Pancreas (tissue), 10 donors: ENCODE measurements at regions not wholly inside any gene's neighbourhood (a gene's known extent, or its start where the extent isn't known, plus 50 kb on each side); places are given as distances from the start of the nearest gene placed in this dataset.

Experiments used
- ATAC-seq, 4 donors: fragments of 200-7000 bp; cut with Tn5 transposase; one replicate each; pipeline versions ENCODE4 v1.8.0 to v1.9.1; 2020; ENCODE audit warnings: mild to moderate bottlenecking in 4 of 4, moderate library complexity in 4 of 4
- DNase-seq, 6 donors: peaks; one replicate each; pipeline ENCODE4 v3.0.0-alpha.2; 2020
- FAIRE-seq: peaks from 2 replicates; lab custom pipeline; 2012; peaks lifted over from hg19 to GRCh38; lab: Jason Lieb, UNC
- H3K27ac ChIP-seq, 4 donors: fragments of 200-600 bp; sonication (generic); 1 replicate in 3 of 4; 2 replicates in 1 of 4; pipeline versions ENCODE4 v1.5.0 to v1.8.0; 2020
- H3K27me3 ChIP-seq, 4 donors: fragments of 200-600 bp; one replicate each; pipeline ENCODE4 v1.8.0; 2021
- H3K36me3 ChIP-seq, 3 donors: fragments of 200-600 bp; sonication (generic) in 1 of 3; one replicate each; pipeline versions ENCODE4 v1.5.0 to v1.8.0; 2020 to 2021
- H3K4me1 ChIP-seq, 3 donors: fragments of 200-600 bp; one replicate each; pipeline ENCODE4 v1.8.0; 2021
- H3K4me3 ChIP-seq, 4 donors: fragments of 200-600 bp; sonication (generic) in 2 of 4; one replicate each; pipeline versions ENCODE4 v1.5.0 to v1.8.0; 2020 to 2021
- H3K9me3 ChIP-seq, 4 donors: fragments of 200-600 bp; one replicate each; pipeline ENCODE4 v1.8.0; 2021
- WGBS, 2 donors: extraction: QIAGEN DNeasy Blood & Tissue Kit; methylation state at CpG; one replicate each; pipeline ENCODE4 v1.1.7; 2013; 5-methylcytosine and 5-hydroxymethylcytosine counted together
- intact Hi-C, 3 donors: fragments of 100-400 bp; cut with DNase I; formaldehyde crosslinking; loops; one replicate each; pipeline versions ENCODE4 v1.11.1 to v1.14.2; 2022
- TF ChIP-seq, protein P1 (sequence below), 4 donors: fragments of 200-600 bp; sonication (generic) in 3 of 4; IDR thresholded peaks; one replicate each; pipeline versions ENCODE4 v1.5.0 to v1.8.0; 2021; ENCODE audit warnings: antibody characterized with exemption in 4 of 4
- donor health status: healthy with polysubstance abuse.
- donor health status: DM: no; HTN: no; CAD: no; lungs with moderate emphysema.
- donor health status: DM: no; HTN: no; CAD: no.
- donor health status: control.
- donor health status: control.
- donor health status: Bipolar disorder and iron deficiency.
- donor health status: DM: yes; HTN: yes; CAD: no.
- donor health status: DM: no; HTN: no; CAD: no.
- donor health status: DM: no; HTN: no; CAD: no.
- donor health status: DM: yes; HTN: yes; CAD: no.

DNA sequence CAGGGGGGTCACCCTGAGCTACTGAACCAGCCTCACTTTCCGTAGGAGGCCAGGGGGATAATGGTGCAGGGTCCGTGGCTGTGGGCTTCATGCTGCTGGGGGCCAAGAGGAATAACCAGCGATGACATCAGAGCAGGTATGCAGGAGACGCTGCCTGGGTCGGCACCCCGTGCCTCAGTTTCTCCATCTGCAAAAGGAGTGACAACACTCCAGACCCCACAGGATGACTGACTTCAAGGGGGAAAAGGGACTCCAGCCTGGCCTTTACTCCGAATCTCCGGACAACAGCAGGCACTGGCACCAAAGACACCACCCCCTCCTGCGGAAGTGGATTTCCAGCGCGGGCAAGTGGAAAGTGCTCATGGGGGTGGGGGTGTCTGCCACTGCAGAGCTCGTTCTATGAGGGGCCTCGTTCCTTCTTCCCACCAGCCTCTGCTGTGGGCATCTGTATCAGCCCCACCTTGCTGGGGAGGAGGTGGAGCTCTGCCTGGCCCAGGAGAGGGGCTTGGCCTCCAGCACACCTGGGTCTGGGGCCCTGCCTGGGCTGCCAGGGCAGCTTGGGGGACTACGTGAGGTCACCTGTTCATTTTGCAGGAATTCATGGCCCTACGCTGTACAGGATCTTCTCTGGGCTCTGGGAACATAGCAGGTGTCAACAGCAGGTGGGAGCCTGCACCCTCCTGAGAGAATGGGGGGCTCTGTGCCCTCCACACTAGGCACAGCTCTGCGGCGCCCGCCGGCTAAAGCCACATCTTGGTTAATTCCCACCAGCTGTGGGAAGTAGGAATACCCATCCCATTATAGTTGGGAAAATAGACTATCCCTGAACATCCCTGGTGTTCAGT, 216.6 kb upstream of the C14orf180 start:
- WGBS, 2 donors: 66 to 73% methylated on average over 19 of the region's 19 CpGs
- H3K27me3 ChIP-seq: no peaks in the 10 kb centered on the region

DNA sequence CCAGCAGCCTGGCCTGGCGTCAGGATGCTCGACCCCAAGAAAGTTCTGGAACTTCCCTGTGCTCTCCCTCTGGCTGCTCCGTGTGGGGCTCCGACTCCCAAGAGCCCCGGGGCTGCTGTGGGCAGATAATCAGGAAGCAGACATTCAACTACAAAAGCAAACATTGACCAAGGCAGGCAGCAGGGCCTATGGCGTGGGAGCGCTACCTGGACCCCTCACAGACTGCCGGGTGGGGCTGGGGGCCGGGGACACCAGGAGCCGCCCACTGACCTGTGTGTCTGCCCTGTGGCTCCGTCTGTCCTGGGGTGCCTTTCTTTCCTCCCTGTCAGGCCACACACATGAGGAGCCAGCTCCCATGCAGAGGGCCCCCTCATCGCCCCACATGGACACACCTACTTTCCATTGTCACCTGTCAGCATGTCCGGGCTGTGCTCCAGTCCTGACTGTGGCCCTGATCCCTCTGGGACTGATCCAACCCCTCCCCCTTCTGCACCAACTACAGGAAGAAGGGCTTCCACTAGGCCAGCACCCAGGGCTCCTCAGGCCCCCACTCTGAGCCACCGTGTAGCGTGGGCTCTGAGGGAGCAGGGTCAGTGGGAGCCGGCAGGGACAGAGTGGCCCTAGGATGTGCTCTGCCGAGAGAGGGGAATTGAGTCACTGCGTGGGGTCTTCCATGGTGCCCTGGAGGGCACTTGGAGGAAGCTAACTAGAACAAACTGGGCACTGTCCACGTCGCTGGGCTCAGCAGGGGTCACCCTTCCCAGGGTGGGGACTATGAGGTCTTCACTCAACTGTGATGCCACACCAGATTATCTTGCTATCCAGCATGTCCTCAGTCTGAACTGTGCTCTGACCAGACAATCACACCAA, 215.4 kb upstream of the C14orf180 start:
- ATAC-seq (peak in 2 of 4 donors; percentile 35 to 64), FAIRE-seq (no peak), DNase-seq (peak in 3 of 6 donors; percentile 22 to 41 (median 34))
- TF ChIP-seq, protein P1, sequence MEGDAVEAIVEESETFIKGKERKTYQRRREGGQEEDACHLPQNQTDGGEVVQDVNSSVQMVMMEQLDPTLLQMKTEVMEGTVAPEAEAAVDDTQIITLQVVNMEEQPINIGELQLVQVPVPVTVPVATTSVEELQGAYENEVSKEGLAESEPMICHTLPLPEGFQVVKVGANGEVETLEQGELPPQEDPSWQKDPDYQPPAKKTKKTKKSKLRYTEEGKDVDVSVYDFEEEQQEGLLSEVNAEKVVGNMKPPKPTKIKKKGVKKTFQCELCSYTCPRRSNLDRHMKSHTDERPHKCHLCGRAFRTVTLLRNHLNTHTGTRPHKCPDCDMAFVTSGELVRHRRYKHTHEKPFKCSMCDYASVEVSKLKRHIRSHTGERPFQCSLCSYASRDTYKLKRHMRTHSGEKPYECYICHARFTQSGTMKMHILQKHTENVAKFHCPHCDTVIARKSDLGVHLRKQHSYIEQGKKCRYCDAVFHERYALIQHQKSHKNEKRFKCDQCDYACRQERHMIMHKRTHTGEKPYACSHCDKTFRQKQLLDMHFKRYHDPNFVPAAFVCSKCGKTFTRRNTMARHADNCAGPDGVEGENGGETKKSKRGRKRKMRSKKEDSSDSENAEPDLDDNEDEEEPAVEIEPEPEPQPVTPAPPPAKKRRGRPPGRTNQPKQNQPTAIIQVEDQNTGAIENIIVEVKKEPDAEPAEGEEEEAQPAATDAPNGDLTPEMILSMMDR (IDR thresholded peaks at IDR 0.05): no peak
- Histone ChIP-seq H3K36me3 (no peaks in the 10 kb centered on the region), H3K27me3 (no peaks in the 10 kb centered on the region), H3K4me1 (no peaks in the 10 kb centered on the region), H3K4me3 (no peak overlapping the region), H3K9me3 (no peaks in the 10 kb centered on the region), H3K27ac (no peak overlapping the region)
- intact Hi-C loops: no loop called here
- WGBS, 2 donors: 50 to 55% methylated on average over 20 of the region's 20 CpGs

More for the DNA sequence above, 216.6 kb upstream of the C14orf180 start:
- H3K9me3 ChIP-seq: no peaks in the 10 kb centered on the region
- H3K4me3 ChIP-seq: no peak overlapping the region
- no peak for ATAC-seq
- H3K4me1 ChIP-seq: no peaks in the 10 kb centered on the region
- TF ChIP-seq, protein P1 (IDR thresholded peaks at IDR 0.05): no peak
- no peak overlapping the region for H3K27ac ChIP-seq
- peak in 2 of 6 donors; percentile 30 to 44 for DNase-seq
- no peak for FAIRE-seq
- intact Hi-C loops: no loop called here
- H3K36me3 ChIP-seq: no peaks in the 10 kb centered on the region

DNA sequence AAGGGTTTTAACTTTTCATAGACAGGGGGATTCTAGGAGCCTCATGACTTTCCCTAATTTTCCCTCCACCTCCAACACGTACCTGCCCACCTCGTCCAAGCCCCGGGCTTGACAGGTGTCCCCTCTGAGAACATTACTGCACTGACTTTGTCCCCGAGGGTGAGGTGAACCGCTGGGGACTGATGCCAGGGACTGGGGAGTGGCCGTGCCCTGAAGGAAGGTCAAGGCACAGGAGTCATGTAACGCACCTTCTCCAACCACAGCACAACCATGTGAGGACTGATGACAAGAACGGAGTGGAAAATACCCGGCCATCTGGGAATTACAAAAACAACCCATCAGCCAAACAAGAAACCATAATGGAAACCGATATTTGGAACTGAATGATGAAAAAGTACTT, 214.7 kb upstream of the C14orf180 start:
- no peaks in the 10 kb centered on the region for H3K36me3 ChIP-seq
- intact Hi-C loops: no loop called here
- DNase-seq: no peak

DNA sequence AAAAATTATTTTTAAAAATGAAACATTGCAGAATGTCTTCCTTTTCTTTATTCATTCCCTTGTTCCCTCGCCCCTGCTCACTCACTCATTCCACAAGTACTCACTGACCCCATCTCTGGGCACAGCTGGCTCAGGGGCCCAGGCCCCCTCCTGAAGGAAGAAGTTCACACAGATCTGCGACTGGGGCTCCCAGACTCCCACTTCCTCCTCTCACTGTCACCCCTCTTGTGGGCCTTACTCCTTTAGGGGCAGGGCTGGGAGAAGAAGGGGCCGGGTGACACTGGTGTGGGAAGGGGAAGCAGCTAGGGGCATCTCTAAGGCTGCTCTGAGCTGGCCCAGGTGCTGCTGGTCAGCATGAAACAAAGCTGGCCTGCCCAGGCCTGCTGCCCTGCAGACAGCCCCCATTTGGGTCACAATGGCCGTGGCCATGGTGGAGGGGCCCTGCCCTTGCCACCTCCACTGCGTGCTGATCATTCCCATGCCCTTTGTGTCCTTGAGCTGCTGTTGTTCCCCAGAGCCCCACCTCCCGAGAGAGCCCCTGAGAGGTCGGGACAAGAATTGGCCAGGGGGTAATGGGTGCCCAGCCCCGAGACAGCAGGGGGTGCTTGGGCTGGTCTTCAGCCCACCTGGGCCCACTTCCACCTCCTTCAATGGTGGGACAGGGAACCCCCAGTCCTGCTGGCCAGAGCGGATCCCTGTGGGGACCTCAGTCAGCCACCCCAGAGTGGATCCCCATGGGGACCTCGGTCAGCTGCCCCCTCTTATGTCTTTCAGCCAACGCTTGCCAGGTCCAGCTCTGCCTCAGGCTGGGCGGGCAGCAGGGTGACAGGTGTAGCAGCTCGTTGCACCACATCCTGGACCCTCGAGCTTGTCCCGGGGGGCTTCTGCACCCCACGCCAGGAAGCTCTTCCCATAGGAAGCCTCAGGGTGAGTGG, 212.4 kb upstream of the C14orf180 start:
- H3K4me3 ChIP-seq: no peak overlapping the region
- no peak for ATAC-seq
- WGBS, 2 donors: 66 to 76% methylated on average over 16 of the region's 16 CpGs
- H3K27me3 ChIP-seq: no peaks in the 10 kb centered on the region
- FAIRE-seq: no peak
- no peaks in the 10 kb centered on the region for H3K36me3 ChIP-seq
- no peaks in the 10 kb centered on the region for H3K4me1 ChIP-seq
- H3K9me3 ChIP-seq: no peaks in the 10 kb centered on the region
- no peak overlapping the region for H3K27ac ChIP-seq
- TF ChIP-seq, protein P1 (IDR thresholded peaks at IDR 0.05): no peak
- DNase-seq: peak in 2 of 6 donors; percentile 5 to 48
- intact Hi-C loops: no loop called here

More for the DNA sequence above, 214.7 kb upstream of the C14orf180 start:
- ATAC-seq: no peak
- 77 to 85% methylated on average over 10 of the region's 10 CpGs for WGBS, 2 donors
- TF ChIP-seq, protein P1 (IDR thresholded peaks at IDR 0.05): no peak
- Histone ChIP-seq H3K4me3 (no peak overlapping the region), H3K27ac (no peak overlapping the region), H3K4me1 (no peaks in the 10 kb centered on the region), H3K27me3 (no peaks in the 10 kb centered on the region), H3K9me3 (no peaks in the 10 kb centered on the region)
- no peak for FAIRE-seq
